K562 (cell line): ENCODE measurements at regions not wholly inside any gene's neighbourhood (a gene's known extent, or its start where the extent isn't known, plus 50 kb on each side); places are given as distances from the start of the nearest gene placed in this dataset.

Source experiments
- ATAC-seq: fragments of 200-7000 bp; cut with Tn5 transposase; 3 replicates; pipeline ENCODE4 v1.9.1; 2020; ENCODE audit warnings: moderate library complexity
- BruUV-seq: library from RNA; stranded (reverse); fragments of 400-500 nt; replicated peaks from 2 replicates; lab custom pipeline; 2021; lab: Mats Ljungman, UMichigan
- CTCF ChIA-PET: fragments of 300-600 bp; formaldehyde crosslinking; extraction: SDS; loops from one replicate; lab custom pipeline; 2021; ENCODE audit warnings: low intra/inter-chr PET ratio; lab: Yijun Ruan, JAX
- POLR2A ChIA-PET: fragments of 300-600, 350-650 bp; sonication (Branson Sonifier 250); formaldehyde crosslinking; extraction: SDS; loops from one replicate; lab custom pipeline; 2021; ENCODE audit warnings: antibody characterized with exemption, inconsistent platforms; lab: Yijun Ruan, JAX
- DNase-seq, 4 experiments: peaks; one replicate each; pipeline versions ENCODE4 v3.0.0 to v3.0.0-alpha.2; 2011 to 2018; ENCODE audit warnings: low spot score in 3 of 4, mixed read lengths in 3 of 4; ENCODE audit errors: extremely low read depth in 1 of 4
- FAIRE-seq: peaks from 2 replicates; lab custom pipeline; 2011; peaks lifted over from hg19 to GRCh38; lab: Jason Lieb, UNC
- H2AFZ ChIP-seq: 2 replicates; pipeline ENCODE4 v1.6.0; 2011; ENCODE audit warnings: low read depth, low read length, control low read depth, inconsistent platforms
- H3K27ac ChIP-seq: fragments of 200-600 bp; 3 replicates; pipeline ENCODE4 v1.8.0; 2011; ENCODE audit warnings: low read depth, mild to moderate bottlenecking, control low read depth, inconsistent platforms, low read length, moderate library complexity, mixed read lengths; ENCODE audit errors: extremely low read depth
- H3K27me3 ChIP-seq, 2 experiments: fragments of 300-600 bp in 1 of 2; 2 replicates in 1 of 2; 3 replicates in 1 of 2; pipeline versions ENCODE4 v1.6.0 to v1.8.0; 2011; ENCODE audit warnings: inconsistent platforms in 2 of 2, low read length in 2 of 2, mild to moderate bottlenecking in 1 of 2, mixed read lengths in 1 of 2, moderate library complexity in 1 of 2; ENCODE audit not compliant: control insufficient read depth in 2 of 2, insufficient read depth in 2 of 2
- H3K36me3 ChIP-seq: fragments of 300-600 bp; 3 replicates; pipeline ENCODE4 v1.8.0; 2011; ENCODE audit warnings: mild to moderate bottlenecking, low read length, inconsistent platforms; ENCODE audit not compliant: control insufficient read depth, insufficient read depth
- H3K4me1 ChIP-seq, 2 experiments: fragments of 200-600 bp in 1 of 2; replicated peaks in 1 of 2; 2 replicates in 1 of 2; 3 replicates in 1 of 2; pipeline versions ENCODE4 v1.5.1 to v1.8.0; 2011; ENCODE audit warnings: inconsistent platforms in 2 of 2, low read length in 2 of 2, mild to moderate bottlenecking in 1 of 2, mixed read lengths in 1 of 2, moderate library complexity in 1 of 2; ENCODE audit not compliant: control insufficient read depth in 2 of 2, insufficient read depth in 2 of 2
- H3K4me2 ChIP-seq: 2 replicates; pipeline ENCODE4 v1.6.1; 2011; ENCODE audit warnings: low read length, control low read depth, inconsistent platforms, mixed read lengths; ENCODE audit not compliant: insufficient read depth
- H3K4me3 ChIP-seq: fragments of 200-600 bp; sonication (generic), shearing (Covaris generic); 2 replicates; pipeline ENCODE4 v1.5.1; 2016; ENCODE audit warnings: control low read depth, inconsistent platforms
- H3K79me2 ChIP-seq: fragments of 200-600 bp; 3 replicates; pipeline ENCODE4 v1.8.0; 2011; ENCODE audit warnings: low read length, inconsistent platforms; ENCODE audit not compliant: control insufficient read depth, insufficient read depth
- H3K9ac ChIP-seq, 2 experiments: 2 replicates each; pipeline versions ENCODE4 v1.6.0 to v1.6.1; 2011; ENCODE audit warnings: low read depth in 2 of 2, low read length in 2 of 2, control low read depth in 1 of 2, inconsistent platforms in 1 of 2, mild to moderate bottlenecking in 1 of 2, mixed read lengths in 1 of 2; ENCODE audit not compliant: insufficient read depth in 1 of 2
- H3K9me1 ChIP-seq: one replicate; pipeline ENCODE4 v1.6.0; 2011; ENCODE audit warnings: inconsistent platforms, mild to moderate bottlenecking, low read length, moderate library complexity; ENCODE audit not compliant: control insufficient read depth, insufficient read depth
- H3K9me3 ChIP-seq: replicated peaks from 2 replicates; pipeline ENCODE4 v1.5.1; 2011; ENCODE audit warnings: low read depth, low read length, inconsistent platforms; ENCODE audit not compliant: control insufficient read depth, insufficient read depth
- H4K20me1 ChIP-seq: replicated peaks from 2 replicates; pipeline ENCODE4 v1.6.1; 2011; ENCODE audit warnings: low read length, inconsistent platforms, mixed read lengths; ENCODE audit not compliant: control insufficient read depth, insufficient read depth
- C11orf30 ChIP-seq: fragments of 450-650 bp; IDR thresholded peaks from 2 replicates; pipeline ENCODE4 v1.6.1; 2016; ENCODE audit warnings: low read depth, mild to moderate bottlenecking
- CREM ChIP-seq: IDR thresholded peaks from 2 replicates; pipeline ENCODE4 v1.6.1; 2014; ENCODE audit warnings: antibody characterized with exemption, low read depth
- EWSR1 ChIP-seq: fragments of 450-650 bp; IDR thresholded peaks from 2 replicates; pipeline ENCODE4 v1.6.1; 2018; ENCODE audit warnings: borderline replicate concordance, mild to moderate bottlenecking, low read depth, moderate library complexity; ENCODE audit not compliant: partially characterized antibody
- HOXB6 ChIP-seq: fragments of 250-450 bp; sonication (Bioruptor Pico); IDR thresholded peaks from 2 replicates; pipeline ENCODE4 v1.5.1; 2022; ENCODE audit warnings: mild to moderate bottlenecking, borderline replicate concordance
- KDM1A ChIP-seq, 2 experiments: fragments of 450-650 bp; IDR thresholded peaks; 2 replicates each; pipeline ENCODE4 v1.6.1; 2016; ENCODE audit warnings: mild to moderate bottlenecking in 2 of 2
- MEIS2 ChIP-seq: fragments of 450-650 bp; IDR thresholded peaks from 2 replicates; pipeline ENCODE4 v1.6.1; 2014; ENCODE audit warnings: mild to moderate bottlenecking; ENCODE audit not compliant: partially characterized antibody
- MTA2 ChIP-seq: fragments of 450-650 bp; IDR thresholded peaks from 2 replicates; pipeline ENCODE4 v1.6.1; 2016; ENCODE audit warnings: low read depth
- NCOR1 ChIP-seq: fragments of 450-650 bp; IDR thresholded peaks from 2 replicates; pipeline ENCODE4 v1.6.1; 2016; ENCODE audit warnings: mild to moderate bottlenecking, moderate library complexity
- PHF8 ChIP-seq: fragments of 200-600 bp; sonication (generic); IDR thresholded peaks from 2 replicates; pipeline ENCODE4 v1.6.1; 2012; ENCODE audit warnings: mixed run types, mild to moderate bottlenecking, inconsistent platforms, low read length, moderate library complexity, borderline replicate concordance
- PREB ChIP-seq: sonication (generic); formaldehyde crosslinking; IDR thresholded peaks from 2 replicates; pipeline ENCODE4 v1.8.1; 2023; ENCODE audit warnings: mild to moderate bottlenecking, missing genetic modification reagents
- PRMT5 ChIP-seq: sonication (generic); formaldehyde crosslinking; IDR thresholded peaks from 2 replicates; pipeline ENCODE4 v1.5.0; 2020; ENCODE audit warnings: missing genetic modification reagents
- SIN3B ChIP-seq: fragments of 450-650 bp; IDR thresholded peaks from 2 replicates; pipeline ENCODE4 v1.6.1; 2017; ENCODE audit warnings: low read depth, mild to moderate bottlenecking, moderate library complexity
- SNIP1 ChIP-seq: fragments of 450-650 bp; IDR thresholded peaks from 2 replicates; pipeline ENCODE4 v1.7.1; 2017; ENCODE audit warnings: low read depth, mild to moderate bottlenecking
- SREBF2 ChIP-seq: sonication (generic); formaldehyde crosslinking; IDR thresholded peaks from 2 replicates; pipeline ENCODE4 v1.4.0; 2020; ENCODE audit warnings: mild to moderate bottlenecking, missing genetic modification reagents
- YY1 ChIP-seq, 3 experiments: IDR thresholded peaks; 2 replicates each; pipeline ENCODE4 v1.6.1; 2011; ENCODE audit warnings: low read length in 2 of 3, mild to moderate bottlenecking in 2 of 3, moderate library complexity in 2 of 3, borderline replicate concordance in 1 of 3, control low read depth in 1 of 3, low read depth in 1 of 3; ENCODE audit not compliant: insufficient read depth in 3 of 3, insufficient replicate concordance in 2 of 3, control insufficient read depth in 1 of 3, insufficient read length in 1 of 3; ENCODE audit errors: extremely low read depth in 1 of 3
- ZHX1 ChIP-seq: fragments of 150-350 bp; conservative IDR thresholded peaks from 2 replicates; pipeline ENCODE4 v1.6.1; 2014; ENCODE audit warnings: low read length
- ZNF696 ChIP-seq: fragments of 250-450 bp; sonication (Bioruptor Pico); conservative IDR thresholded peaks from 2 replicates; pipeline ENCODE4 v1.4.0; 2020; ENCODE audit warnings: mild to moderate bottlenecking, moderate library complexity
- WGBS: fragments of 100-300 bp; shearing (Covaris generic); methylation state at CpG from one replicate; pipeline ENCODE4 v1.1.6; 2016; ENCODE audit warnings: low coverage, mixed read lengths; ENCODE audit not compliant: insufficient coverage; ENCODE audit errors: missing lambda C conversion rate; 5-methylcytosine and 5-hydroxymethylcytosine counted together
- in situ Hi-C: fragments of 300-500 bp; cut with MboI; formaldehyde crosslinking; loops from 4 replicates; pipeline ENCODE4 v1.15.0; 2018; ENCODE audit warnings: inconsistent platforms, mixed read lengths
- intact Hi-C: fragments of 100-400 bp; cut with micrococcal nuclease; formaldehyde crosslinking; loops from 2 replicates; pipeline ENCODE4 v1.14.2; 2022
- TF ChIP-seq, protein P1 (sequence below): fragments of 450-650 bp; IDR thresholded peaks from 2 replicates; pipeline ENCODE4 v1.7.0; 2016; ENCODE audit warnings: borderline replicate concordance

GRCh38 chr5:58365791-58366190 is 94.1 kb downstream of the PLK2 start:
- intact Hi-C loops (no loop called here), in situ Hi-C loops (no loop called here)
- Histone ChIP-seq H3K79me2 (no peaks in the 10 kb centered on the region), H3K9me1 (no peaks in the 10 kb centered on the region), H3K9ac (no peak overlapping the region), H3K4me1 (peaks cover 0 to 3% of the 10 kb centered on the region in 2 experiments; a peak in 1 of 5 replicates), H3K27me3 (no peaks in the 10 kb centered on the region), H3K27ac (no peak overlapping the region), H2AFZ (no peak overlapping the region), H3K4me2 (no peak overlapping the region), H3K36me3 (no peaks in the 10 kb centered on the region), H4K20me1 (no peaks in the 10 kb centered on the region), H3K9me3 (no peaks in the 10 kb centered on the region), H3K4me3 (no peak overlapping the region)
- POLR2A ChIA-PET: interaction anchor here (0.6 kb wide), 1 partner anchor 302 kb away, joined by 3 read pairs; no protein-coding TSS in a partner anchor
- CTCF ChIA-PET: no interaction called here
- DNase-seq (no peak), FAIRE-seq (no peak), ATAC-seq (no peak)
- no TSS peak for BruUV-seq
- TF ChIP-seq EWSR1 (no peak), MEIS2 (no peak), SREBF2 (CRISPR knock-in tag) (no peak), SNIP1 (no peak), PREB (no peak), PHF8 (no peak), NCOR1 (no peak), YY1 (IDR thresholded peaks at IDR 0.05; ENCODE audit: borderline replicate concordance in 1 of 3, control insufficient read depth in 1 of 3, extremely low read depth in 1 of 3, insufficient read depth in 3 of 3, insufficient read length in 1 of 3, insufficient replicate concordance in 2 of 3, low read depth in 1 of 3, low read length in 2 of 3) (no peak), SIN3B (no peak), C11orf30 (no peak), PRMT5 (CRISPR knock-in tag) (no peak), CREM (no peak), HOXB6 (CRISPR knock-in tag) (no peak), KDM1A (IDR thresholded peaks at IDR 0.05) (no peak), ZHX1 (no peak), ZNF696 (CRISPR knock-in tag) (no peak), MTA2 (no peak)
- TF ChIP-seq, protein P1, sequence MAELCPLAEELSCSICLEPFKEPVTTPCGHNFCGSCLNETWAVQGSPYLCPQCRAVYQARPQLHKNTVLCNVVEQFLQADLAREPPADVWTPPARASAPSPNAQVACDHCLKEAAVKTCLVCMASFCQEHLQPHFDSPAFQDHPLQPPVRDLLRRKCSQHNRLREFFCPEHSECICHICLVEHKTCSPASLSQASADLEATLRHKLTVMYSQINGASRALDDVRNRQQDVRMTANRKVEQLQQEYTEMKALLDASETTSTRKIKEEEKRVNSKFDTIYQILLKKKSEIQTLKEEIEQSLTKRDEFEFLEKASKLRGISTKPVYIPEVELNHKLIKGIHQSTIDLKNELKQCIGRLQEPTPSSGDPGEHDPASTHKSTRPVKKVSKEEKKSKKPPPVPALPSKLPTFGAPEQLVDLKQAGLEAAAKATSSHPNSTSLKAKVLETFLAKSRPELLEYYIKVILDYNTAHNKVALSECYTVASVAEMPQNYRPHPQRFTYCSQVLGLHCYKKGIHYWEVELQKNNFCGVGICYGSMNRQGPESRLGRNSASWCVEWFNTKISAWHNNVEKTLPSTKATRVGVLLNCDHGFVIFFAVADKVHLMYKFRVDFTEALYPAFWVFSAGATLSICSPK: no peak
- WGBS: 5% methylated on average over 3 of the region's 3 CpGs
